ENCODE measurements at regions not wholly inside any gene's neighbourhood (a gene's known extent, or its start where the extent isn't known, plus 50 kb on each side); places are given as distances from the start of the nearest gene placed in this dataset.
"Not testable (repeated sequence)": the region's sequence is repeated elsewhere in the genome, so short reads cannot be mapped to it uniquely, and the experiment has no call there.

- no peak for DNase-seq
Observed at GRCh38 chr5:74497706-74498105, 142.8 kb downstream of the ENC1 start.

- no peak for DNase-seq
Observed at GRCh38 chr5:74493411-74493810, 147.1 kb downstream of the ENC1 start.

GRCh38 chr5:74492230-74492629 lies 148.3 kb downstream of the ENC1 start:
- DNase-seq = no peak

GRCh38 chr5:74491586-74491985 lies 148.9 kb downstream of the ENC1 start:
- DNase-seq = no peak

GRCh38 chr5:74490814-74491213 lies 149.7 kb downstream of the ENC1 start:
- DNase-seq = no peak

GRCh38 chr5:74482990-74483389 lies 157.5 kb downstream of the ENC1 start:
- DNase-seq = no peak

- DNase-seq = no peak
Observed at GRCh38 chr5:74482523-74482922, 158.0 kb downstream of the ENC1 start.

GRCh38 chr5:74481357-74481756 lies 159.2 kb downstream of the ENC1 start:
- DNase-seq = not testable (repeated sequence)

GRCh38 chr5:74480201-74480600 lies 160.3 kb downstream of the ENC1 start:
- no peak for DNase-seq

GRCh38 chr5:74478328-74478727 lies 162.2 kb downstream of the ENC1 start:
- no peak for DNase-seq

- no peak for DNase-seq
Observed at GRCh38 chr5:74477761-74478160, 162.8 kb downstream of the ENC1 start.

- no peak for DNase-seq
Observed at GRCh38 chr5:74476819-74477453, 163.6 kb downstream of the ENC1 start.

- no peak for DNase-seq
Observed at GRCh38 chr5:74476046-74476818, 164.3 kb downstream of the ENC1 start.

GRCh38 chr5:74471875-74472274 lies 168.7 kb downstream of the ENC1 start:
- no peak for DNase-seq

- no peak for DNase-seq
Observed at GRCh38 chr5:74469234-74469994, 171.1 kb downstream of the ENC1 start.

GRCh38 chr5:74468421-74468820 lies 172.1 kb downstream of the ENC1 start:
- DNase-seq = no peak

- DNase-seq = no peak
Observed at GRCh38 chr5:74465724-74466123, 174.8 kb downstream of the ENC1 start.

- no peak for DNase-seq
Observed at GRCh38 chr5:74464512-74465209, 175.9 kb downstream of the ENC1 start.

- no peak for DNase-seq
Observed at GRCh38 chr5:74462356-74462755, 178.2 kb downstream of the ENC1 start.

GRCh38 chr5:74461251-74461650 lies 179.3 kb downstream of the ENC1 start:
- DNase-seq = no peak

GRCh38 chr5:74460694-74461093 lies 179.8 kb downstream of the ENC1 start:
- no peak for DNase-seq

- DNase-seq = no peak
Observed at GRCh38 chr5:74459984-74460383, 180.5 kb downstream of the ENC1 start.

- no peak for DNase-seq
Observed at GRCh38 chr5:74457876-74458275, 182.7 kb downstream of the ENC1 start.

Data from activated T-cell treated with anti-CD3 and anti-CD28 coated beads, Interleukin-2, amount 50 U/mL, for 1 hour (primary cell).